GM23248 (cell line): ENCODE measurements at regions not wholly inside any gene's neighbourhood (a gene's known extent, or its start where the extent isn't known, plus 50 kb on each side); places are given as distances from the start of the nearest gene placed in this dataset.
"Not testable (repeated sequence)": the region's sequence is repeated elsewhere in the genome, so short reads cannot be mapped to it uniquely, and the experiment has no call there.

Experiments used
- EZH2 ChIP-seq: fragments of 200-600 bp; sonication (generic); IDR thresholded peaks from 2 replicates; pipeline ENCODE4 v1.6.1; 2018; ENCODE audit warnings: antibody characterized with exemption, mild to moderate bottlenecking; ENCODE audit not compliant: insufficient read depth, poor library complexity, severe bottlenecking
- EZH2phosphoT487 ChIP-seq: fragments of 200-600 bp; sonication (generic); IDR thresholded peaks from 2 replicates; pipeline ENCODE4 v1.6.1; 2018; ENCODE audit warnings: antibody characterized with exemption, moderate library complexity, mild to moderate bottlenecking, low read depth; ENCODE audit not compliant: insufficient read depth

DNA sequence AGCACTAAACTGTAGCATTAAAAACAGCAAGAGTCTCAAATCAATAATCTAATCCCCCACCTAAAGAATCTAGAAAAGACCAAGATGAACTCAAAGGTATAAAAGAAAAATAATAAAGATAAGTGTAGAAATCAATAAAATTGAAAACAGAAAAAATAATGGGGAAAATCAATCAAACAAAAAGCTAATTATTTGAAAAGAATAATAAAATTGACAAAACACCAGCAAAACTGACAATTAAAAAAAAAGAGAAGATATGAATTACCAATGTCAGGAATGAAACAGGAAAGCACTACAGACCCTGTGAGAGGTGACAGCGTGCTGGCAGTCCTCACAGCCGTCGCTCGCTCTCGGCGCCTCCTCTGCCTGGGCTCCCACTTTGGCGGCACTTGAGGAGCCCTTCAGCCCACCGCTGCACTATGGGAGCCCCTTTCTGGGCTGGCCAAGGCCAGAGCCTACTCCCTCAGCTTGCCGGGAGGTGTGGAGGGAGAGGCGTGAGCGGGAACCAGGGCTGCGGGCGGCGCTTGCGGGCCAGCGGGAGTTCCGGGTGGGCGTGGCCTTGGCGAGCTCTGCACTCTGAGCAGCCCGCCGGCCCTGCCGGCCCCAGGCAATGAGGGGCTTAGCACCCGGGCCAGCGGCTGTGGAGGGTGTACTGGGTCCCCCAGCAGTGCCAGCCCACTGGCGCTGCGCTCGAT, 105.3 kb upstream of the HEY2 start:
- not testable (repeated sequence) for TF ChIP-seq EZH2, EZH2phosphoT487
